NT2/D1 (cell line): ENCODE measurements at regions not wholly inside any gene's neighbourhood (a gene's known extent, or its start where the extent isn't known, plus 50 kb on each side); places are given as distances from the start of the nearest gene placed in this dataset.

Experiments used
- YY1 ChIP-seq: IDR thresholded peaks from 2 replicates; pipeline ENCODE4 v1.6.1; 2011; ENCODE audit not compliant: insufficient read length, insufficient read depth
- ZNF274 ChIP-seq: IDR thresholded peaks from 2 replicates; pipeline ENCODE4 v1.6.1; 2011; ENCODE audit warnings: mild to moderate bottlenecking, low read depth, low read length

DNA sequence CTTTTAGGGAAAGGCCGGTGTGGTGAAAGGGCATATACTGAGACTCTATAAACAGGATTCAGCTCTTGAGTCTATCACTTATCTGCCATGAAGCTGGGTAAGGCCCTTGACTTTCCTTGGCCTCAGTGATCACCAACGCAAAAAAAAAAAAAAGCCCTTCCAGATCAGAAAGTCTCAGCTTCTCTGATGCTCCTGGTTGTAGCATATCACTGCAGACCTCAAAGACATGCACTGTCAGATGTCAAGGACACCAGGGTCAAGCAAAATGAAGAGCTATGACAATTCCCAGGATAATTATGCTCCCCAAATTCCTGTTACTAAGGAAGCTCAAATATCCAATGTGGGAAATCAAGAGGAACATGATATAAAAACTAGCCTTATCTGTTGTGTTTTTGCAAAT, 68.3 kb upstream of the IFNE start:
- TF ChIP-seq ZNF274 (no peak), YY1 (no peak)
